ENCODE measurements at regions not wholly inside any gene's neighbourhood (a gene's known extent, or its start where the extent isn't known, plus 50 kb on each side); places are given as distances from the start of the nearest gene placed in this dataset.

DNA sequence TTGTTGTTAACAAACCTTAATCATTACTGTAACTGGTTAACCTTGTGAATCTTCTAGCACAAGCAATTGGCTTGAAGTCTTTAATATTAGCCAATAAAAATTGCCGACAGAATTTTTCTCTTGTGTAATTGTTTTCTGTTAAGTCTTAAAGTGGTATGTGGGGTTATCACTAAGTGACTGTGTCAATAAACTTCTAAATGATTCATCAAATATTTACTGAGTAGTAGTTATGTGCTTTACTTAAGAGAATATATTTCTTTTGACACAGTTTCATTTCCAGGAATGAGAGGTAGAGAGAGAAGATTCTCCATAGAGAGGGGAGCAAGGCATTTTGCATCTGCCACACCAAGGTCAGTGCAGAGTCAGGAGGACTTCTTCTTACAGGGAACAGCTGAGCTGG, 2361.6 kb upstream of the AGA start:
- FAIRE-seq (no peak), DNase-seq (ENCODE audit: insufficient read length, low spot score) (no peak)
- no peak for TF ChIP-seq POLR2A (IDR thresholded peaks at IDR 0.05; ENCODE audit: low read depth, low read length)

DNA sequence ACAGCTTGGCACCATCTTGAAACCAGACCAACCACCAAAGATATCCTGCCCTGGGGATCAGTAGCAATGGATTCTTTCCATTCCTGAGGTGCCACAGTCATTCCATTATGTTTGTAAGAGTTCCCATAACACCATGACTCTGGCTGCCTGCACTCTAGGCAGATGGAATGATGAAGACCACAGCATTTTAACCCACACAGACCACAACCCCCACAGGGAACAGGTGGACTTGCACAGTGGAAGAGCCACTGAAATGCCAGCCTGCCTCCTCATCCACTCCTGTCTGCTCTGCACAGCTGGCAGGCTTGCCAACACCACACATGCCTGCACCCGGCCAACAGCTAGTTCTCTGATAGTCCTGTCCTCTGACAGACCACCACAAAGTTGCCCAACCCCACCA, 2362.2 kb upstream of the AGA start:
- no peak for TF ChIP-seq POLR2A (IDR thresholded peaks at IDR 0.05; ENCODE audit: low read depth, low read length)
- FAIRE-seq (no peak), DNase-seq (ENCODE audit: insufficient read length, low spot score) (no peak)

DNA sequence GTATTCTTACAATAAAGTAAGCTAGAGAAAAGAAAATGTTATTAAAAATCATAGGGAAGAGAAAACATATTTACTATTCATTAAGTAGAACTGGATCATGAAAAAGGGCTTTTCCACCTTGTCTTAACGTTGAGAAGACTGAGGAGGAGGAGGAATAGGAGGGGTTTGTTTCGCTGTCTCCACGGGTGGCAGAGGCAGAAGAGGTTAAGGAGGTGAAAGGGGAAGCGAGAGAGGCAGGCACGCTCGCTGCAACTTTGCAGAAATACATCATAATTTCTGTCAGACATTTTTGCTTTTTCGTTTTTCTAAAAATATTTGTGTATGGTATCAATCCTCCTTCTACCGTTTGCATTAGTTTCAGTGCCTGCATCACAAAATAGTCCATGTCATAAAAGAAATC, 2375.1 kb upstream of the AGA start:
- DNase-seq (ENCODE audit: insufficient read length, low spot score): no peak
- FAIRE-seq: no peak
- TF ChIP-seq POLR2A (IDR thresholded peaks at IDR 0.05; ENCODE audit: low read depth, low read length): no peak

DNA sequence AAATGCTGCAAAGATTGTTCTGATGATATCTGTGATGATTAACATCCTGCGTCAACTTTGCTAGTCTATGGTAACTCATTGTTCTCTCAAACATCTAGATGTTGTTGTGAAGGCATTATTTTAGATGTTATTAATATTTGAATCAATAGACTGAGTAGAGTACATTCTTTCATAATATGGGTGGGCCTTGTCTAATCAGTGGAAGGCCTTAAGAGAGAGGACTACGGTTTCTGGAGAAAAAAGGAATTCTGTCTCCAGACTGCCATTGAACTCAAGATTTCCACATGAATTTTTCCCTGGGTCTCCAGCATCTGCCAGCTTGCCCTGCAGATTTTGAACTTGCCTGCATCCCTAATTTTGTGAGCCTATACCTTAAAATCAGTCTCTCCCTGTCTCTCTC, 2381.1 kb upstream of the AGA start:
- TF ChIP-seq POLR2A (IDR thresholded peaks at IDR 0.05; ENCODE audit: low read depth, low read length): no peak
- DNase-seq (ENCODE audit: insufficient read length, low spot score) (no peak), FAIRE-seq (no peak)

DNA sequence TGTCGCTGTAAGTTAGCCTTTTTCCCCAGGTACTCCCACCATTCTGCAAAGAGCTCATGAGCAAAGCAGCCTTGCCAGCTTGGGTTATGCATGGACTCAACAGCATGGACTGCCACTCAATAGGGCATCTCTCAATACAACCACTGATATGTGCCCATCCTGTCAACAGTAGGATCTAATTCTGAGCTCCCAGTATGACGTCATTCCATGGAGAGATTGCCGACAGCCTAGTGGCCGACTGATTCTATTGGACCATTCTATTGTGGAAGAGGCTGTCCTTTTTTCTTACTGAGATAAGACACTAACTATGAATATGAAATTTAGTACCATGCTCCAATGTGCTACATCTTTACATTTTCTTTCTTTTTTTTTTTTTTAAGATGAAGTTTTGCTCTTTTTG, 2389.0 kb upstream of the AGA start:
- no peak for FAIRE-seq
- DNase-seq (ENCODE audit: insufficient read length, low spot score): no peak
- no peak for TF ChIP-seq POLR2A (IDR thresholded peaks at IDR 0.05; ENCODE audit: low read depth, low read length)

DNA sequence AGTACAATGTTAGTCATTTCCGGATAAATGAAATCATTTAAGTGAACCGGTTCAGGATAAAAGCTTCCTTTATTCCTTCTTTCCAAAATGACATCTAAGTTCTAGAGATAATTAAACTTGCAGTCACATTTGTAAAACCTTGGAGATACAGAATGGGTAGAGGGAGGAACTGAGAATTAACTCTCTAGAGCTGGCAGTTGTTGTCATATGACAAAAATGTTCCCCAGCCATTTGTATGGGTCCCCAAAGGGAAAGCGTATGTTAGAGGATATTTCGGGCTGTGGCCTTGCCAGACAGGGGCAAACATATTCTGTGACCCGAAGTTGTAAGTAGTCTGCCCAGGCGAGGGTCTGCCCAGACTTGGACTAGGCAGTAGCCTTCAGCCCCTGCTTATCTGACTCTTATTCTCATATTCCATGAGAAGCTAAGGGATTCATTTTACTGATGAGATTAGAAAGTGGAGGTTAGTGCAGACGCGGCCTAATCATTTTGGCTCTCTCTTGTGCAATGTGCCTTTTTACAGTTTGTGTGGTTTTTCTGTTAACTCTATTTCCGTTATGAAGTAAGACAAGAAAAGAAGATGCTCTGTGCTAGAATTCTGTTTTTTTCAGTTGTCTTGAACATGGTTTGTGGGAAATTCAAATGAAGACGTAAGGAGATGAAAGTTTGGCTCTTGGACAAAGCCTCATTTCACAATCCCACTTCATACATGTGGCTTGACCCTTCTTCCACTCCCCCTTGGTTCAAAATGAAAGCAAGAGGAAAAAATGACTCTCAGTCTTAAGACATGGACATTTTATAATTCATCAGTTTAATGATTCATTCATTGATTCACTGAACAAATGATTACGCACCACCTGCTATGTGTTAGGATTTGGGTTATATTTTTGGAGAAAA, 2394.2 kb upstream of the AGA start:
- no peak for DNase-seq (ENCODE audit: insufficient read length, low spot score)
- no peak for FAIRE-seq
- no peak for TF ChIP-seq POLR2A (IDR thresholded peaks at IDR 0.05; ENCODE audit: low read depth, low read length)

DNA sequence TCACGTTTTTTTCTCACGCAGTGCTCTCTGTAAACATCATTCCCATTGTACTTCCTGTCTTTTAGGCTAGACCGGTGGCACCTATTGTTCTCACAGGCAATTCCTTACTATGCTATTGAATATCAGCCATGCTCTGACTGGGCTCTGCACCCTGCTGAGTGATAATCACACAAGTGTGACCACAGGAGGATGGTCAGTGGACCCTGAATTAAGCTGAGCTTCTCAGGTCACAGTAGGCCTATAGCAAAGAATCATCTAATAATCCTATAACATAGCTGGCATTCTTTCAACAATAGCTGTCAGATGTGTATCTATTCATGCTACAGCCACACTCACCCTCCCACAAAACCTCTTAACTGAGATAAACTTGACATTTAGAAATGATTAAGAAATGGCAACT, 2399.8 kb upstream of the TENM3 start:
- no peak for TF ChIP-seq POLR2A (IDR thresholded peaks at IDR 0.05; ENCODE audit: low read depth, low read length)

DNA sequence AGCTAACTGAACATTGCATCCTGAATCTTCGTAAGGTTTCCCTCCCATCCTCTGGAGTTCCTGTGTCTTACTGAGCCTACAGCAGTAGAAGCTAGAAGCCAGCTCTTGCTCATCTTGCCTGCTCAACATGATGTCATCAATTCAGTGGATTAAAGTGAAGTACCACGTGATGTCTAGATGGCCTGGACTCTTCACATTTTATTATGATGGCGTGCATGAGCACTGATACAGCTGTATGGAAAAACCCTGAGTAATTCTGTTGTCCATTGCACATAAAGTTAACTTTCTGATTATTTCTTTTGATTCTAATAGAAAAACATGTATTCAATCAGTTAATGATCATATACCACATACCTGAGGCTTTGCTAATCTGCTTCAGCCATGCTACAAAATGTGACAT, 2387.7 kb upstream of the TENM3 start:
- no peak for TF ChIP-seq POLR2A (IDR thresholded peaks at IDR 0.05; ENCODE audit: low read depth, low read length)
- DNase-seq (ENCODE audit: insufficient read length, low spot score): no peak
- FAIRE-seq: no peak

More for the DNA sequence above, 2399.8 kb upstream of the TENM3 start:
- FAIRE-seq: no peak
- DNase-seq (ENCODE audit: insufficient read length, low spot score): no peak

DNA sequence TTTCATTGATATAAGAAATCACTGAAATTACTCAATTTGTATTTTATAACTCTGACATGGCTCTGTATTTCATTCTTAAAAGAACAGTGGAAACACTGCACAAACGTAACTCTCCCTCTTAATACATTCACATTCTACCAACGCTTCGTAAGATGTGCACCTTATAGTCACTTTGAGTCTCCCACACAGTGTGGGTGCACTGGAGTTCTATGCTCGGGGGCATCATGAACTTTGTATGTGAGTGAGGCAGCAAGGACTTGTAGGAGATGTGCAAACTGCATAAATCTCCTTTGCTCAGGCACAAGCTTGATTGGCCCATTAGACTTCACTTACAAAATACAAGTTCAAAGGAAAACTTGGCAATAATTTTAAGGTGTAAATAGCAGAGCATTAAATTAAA, 2385.0 kb upstream of the TENM3 start:
- FAIRE-seq: no peak
- no peak for TF ChIP-seq POLR2A (IDR thresholded peaks at IDR 0.05; ENCODE audit: low read depth, low read length)
- DNase-seq (ENCODE audit: insufficient read length, low spot score): no peak

DNA sequence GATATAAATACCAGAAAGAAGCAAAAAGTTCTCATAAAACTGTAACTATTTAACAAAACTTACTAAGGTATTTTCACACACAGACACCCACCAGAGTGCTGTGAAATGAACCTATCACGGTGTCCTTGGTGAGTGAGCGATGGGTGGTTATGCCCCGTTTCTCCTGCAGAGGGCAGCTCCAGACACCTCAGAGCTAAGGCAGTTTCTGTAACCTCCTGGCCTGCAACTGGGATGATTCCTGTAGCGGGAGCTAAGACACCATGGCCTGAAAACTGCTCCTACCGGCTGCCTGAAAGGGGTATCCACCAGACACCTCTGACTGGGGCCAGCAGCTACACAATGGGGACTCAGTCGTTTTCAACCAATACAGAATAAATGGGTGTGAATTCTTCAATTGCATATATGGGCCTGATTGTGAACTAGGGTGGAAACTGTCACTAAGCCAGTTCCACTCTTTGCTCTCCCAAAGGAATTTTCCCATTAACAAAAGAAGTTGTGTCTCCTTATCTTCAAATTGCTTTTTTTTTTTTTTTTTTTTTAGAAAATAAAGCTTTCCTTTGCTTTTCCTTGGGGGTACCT, 2375.8 kb upstream of the TENM3 start:
- no peak for TF ChIP-seq POLR2A (IDR thresholded peaks at IDR 0.05; ENCODE audit: low read depth, low read length)
- FAIRE-seq (no peak), DNase-seq (ENCODE audit: insufficient read length, low spot score) (peak; percentile 12)

DNA sequence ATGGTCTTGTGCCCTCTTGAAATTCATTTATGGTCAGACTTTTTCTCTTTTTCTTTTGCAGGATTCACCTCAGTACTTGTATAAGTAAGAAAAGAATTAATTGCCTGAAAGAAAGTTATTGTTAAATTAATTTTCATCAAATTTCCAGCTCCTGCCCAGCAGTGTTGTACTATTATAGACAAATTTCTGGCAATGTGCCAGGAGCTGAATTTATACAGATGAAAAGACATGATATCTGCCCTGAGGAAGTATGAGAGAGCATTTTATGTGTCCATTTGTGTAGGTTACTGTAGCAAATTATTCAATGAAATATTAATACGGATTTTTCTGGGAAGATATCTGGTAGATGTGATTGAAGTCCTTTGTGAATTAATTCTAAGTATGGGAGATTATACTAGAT, 2371.5 kb upstream of the TENM3 start:
- TF ChIP-seq POLR2A (IDR thresholded peaks at IDR 0.05; ENCODE audit: low read depth, low read length): no peak
- no peak for DNase-seq (ENCODE audit: insufficient read length, low spot score)

DNA sequence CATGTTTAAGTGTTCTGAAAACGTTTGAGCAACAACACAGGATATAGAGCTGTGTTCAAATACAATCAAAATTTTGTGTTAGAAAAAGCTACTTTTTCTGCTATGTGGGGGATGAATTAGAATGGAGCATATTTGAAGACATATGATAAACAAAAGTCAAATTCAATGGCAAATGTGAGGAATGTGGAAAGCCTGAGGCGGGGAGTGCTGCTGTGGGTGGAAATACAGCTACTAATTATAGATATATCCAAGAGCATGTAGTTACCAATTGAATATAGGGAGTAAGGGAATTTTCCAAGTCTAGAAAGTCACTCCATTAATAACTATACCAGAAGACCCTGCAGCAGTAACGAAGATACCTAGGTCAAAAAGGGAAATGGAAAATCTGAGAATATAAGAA, 2370.4 kb upstream of the TENM3 start:
- no peak for TF ChIP-seq POLR2A (IDR thresholded peaks at IDR 0.05; ENCODE audit: low read depth, low read length)
- DNase-seq (ENCODE audit: insufficient read length, low spot score) (no peak), FAIRE-seq (no peak)

More for the DNA sequence above, 2371.5 kb upstream of the TENM3 start:
- no peak for FAIRE-seq

DNA sequence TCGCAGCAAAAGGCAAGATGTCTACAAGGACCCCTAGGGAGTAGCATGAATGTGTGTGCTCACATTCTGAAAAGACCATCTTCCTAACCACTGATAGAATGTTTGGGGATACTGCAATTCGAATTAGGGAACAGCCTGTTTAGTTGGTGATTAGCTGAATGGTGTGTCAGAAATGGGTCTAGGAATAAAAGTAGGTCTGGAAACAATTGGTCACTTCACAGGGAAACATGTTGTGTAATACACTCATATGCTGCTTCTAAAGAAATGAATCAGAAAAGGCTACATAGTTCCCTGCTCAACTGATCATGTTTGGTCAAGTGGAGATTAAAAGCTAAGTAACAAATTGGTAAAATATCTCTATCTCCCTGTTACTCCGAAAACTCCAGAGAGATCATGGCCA, 2362.4 kb upstream of the TENM3 start:
- DNase-seq (ENCODE audit: insufficient read length, low spot score) (no peak), FAIRE-seq (no peak)
- TF ChIP-seq POLR2A (IDR thresholded peaks at IDR 0.05; ENCODE audit: low read depth, low read length): no peak

DNA sequence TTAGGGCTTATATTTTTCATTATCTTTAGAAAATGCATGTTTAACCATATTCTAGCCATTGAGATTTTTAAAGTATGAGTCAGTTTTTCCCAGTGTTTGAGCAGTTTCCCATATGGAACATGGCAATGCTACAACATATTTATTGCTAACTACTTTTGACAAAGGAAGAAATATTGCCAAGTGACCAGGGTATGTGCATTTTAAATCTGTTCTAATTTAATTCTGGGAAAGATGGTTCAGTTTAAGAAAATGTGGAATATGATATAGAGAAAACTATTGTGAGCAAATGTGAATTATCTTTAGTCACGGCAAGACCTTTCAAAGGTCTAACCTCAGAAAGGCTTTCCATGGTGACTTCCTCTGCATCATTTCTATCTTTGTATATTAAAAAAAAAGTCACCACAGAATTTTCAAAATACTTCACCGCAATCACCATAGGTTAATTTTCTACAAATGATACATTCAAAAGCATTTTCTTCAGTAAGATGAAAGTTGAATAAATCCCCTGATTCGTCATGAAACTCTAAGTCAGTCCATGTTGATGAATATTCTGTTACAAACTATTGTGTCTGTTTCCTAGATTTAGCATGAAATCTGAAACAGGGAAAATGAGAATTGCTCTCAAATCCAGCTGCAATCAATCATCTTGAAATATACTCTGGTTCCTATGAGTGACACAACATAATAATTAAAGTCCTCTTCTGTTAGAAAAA, 2349.0 kb upstream of the TENM3 start:
- no peak for TF ChIP-seq POLR2A (IDR thresholded peaks at IDR 0.05; ENCODE audit: low read depth, low read length)
- FAIRE-seq (no peak), DNase-seq (ENCODE audit: insufficient read length, low spot score) (no peak)
